ENCODE measurements at regions not wholly inside any gene's neighbourhood (a gene's known extent, or its start where the extent isn't known, plus 50 kb on each side); places are given as distances from the start of the nearest gene placed in this dataset.

DNA sequence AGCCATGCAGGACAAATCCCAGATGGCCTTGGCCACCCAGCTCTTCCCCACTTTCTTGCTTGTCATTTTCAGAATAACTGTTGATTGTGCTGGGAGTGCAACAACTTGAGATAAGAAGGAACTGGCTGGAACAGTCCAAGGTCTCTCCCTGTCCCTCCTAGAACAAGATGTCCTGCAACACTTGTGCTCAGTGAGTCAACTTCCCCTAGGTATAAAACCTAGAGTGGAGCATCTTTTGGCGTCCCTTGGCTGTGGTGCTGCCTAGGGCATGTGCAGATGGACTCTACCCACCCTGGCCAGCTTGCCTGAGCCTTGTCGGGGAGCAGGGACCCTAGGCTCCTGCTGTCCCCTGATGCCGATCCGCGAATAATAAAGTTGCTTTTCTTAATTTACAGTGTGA lies 50.7 kb upstream of the SLC22A11 start:
- H3K9me3 Mint-ChIP-seq (ENCODE audit: unreplicated experiment) = no peaks in the 10 kb centered on the region
- no peaks in the 10 kb centered on the region for H3K4me1 Mint-ChIP-seq (ENCODE audit: low read depth, unreplicated experiment)
- H3K4me3 Mint-ChIP-seq (ENCODE audit: unreplicated experiment) = no peak overlapping the region
- H3K27me3 Mint-ChIP-seq (ENCODE audit: unreplicated experiment) = no peaks in the 10 kb centered on the region
- H3K27ac Mint-ChIP-seq (ENCODE audit: unreplicated experiment) = no peak overlapping the region
- DNase-seq = no peak
- TF ChIP-seq, protein P1, sequence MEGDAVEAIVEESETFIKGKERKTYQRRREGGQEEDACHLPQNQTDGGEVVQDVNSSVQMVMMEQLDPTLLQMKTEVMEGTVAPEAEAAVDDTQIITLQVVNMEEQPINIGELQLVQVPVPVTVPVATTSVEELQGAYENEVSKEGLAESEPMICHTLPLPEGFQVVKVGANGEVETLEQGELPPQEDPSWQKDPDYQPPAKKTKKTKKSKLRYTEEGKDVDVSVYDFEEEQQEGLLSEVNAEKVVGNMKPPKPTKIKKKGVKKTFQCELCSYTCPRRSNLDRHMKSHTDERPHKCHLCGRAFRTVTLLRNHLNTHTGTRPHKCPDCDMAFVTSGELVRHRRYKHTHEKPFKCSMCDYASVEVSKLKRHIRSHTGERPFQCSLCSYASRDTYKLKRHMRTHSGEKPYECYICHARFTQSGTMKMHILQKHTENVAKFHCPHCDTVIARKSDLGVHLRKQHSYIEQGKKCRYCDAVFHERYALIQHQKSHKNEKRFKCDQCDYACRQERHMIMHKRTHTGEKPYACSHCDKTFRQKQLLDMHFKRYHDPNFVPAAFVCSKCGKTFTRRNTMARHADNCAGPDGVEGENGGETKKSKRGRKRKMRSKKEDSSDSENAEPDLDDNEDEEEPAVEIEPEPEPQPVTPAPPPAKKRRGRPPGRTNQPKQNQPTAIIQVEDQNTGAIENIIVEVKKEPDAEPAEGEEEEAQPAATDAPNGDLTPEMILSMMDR (IDR thresholded peaks at IDR 0.05; ENCODE audit: partially characterized antibody, unreplicated experiment) = no peak
- H3K36me3 Mint-ChIP-seq (ENCODE audit: unreplicated experiment) = peaks cover 6% of the 10 kb centered on the region

Data from glutamatergic neuron (in vitro differentiated cells).